ENCODE measurements at regions not wholly inside any gene's neighbourhood (a gene's known extent, or its start where the extent isn't known, plus 50 kb on each side); places are given as distances from the start of the nearest gene placed in this dataset.

GRCh38 chr5:117805058-117805457 lies 1183.3 kb downstream of the DTWD2 start:
- H3K9me3 Mint-ChIP-seq: peaks cover 23% of the 10 kb centered on the region
- no peaks in the 10 kb centered on the region for H3K4me1 Mint-ChIP-seq (ENCODE audit: low read depth)
- H3K27me3 Mint-ChIP-seq (ENCODE audit: low read depth): no peaks in the 10 kb centered on the region
- H3K27ac Mint-ChIP-seq: no peak overlapping the region
- no peaks in the 10 kb centered on the region for H3K36me3 Mint-ChIP-seq (ENCODE audit: low read depth)
- H3K4me3 Mint-ChIP-seq: no peak overlapping the region

- no peaks in the 10 kb centered on the region for H3K36me3 Mint-ChIP-seq (ENCODE audit: low read depth)
- no peaks in the 10 kb centered on the region for H3K4me1 Mint-ChIP-seq (ENCODE audit: low read depth)
- no peak overlapping the region for H3K4me3 Mint-ChIP-seq
- H3K27me3 Mint-ChIP-seq (ENCODE audit: low read depth): no peaks in the 10 kb centered on the region
- peaks cover 18% of the 10 kb centered on the region for H3K9me3 Mint-ChIP-seq
- no peak overlapping the region for H3K27ac Mint-ChIP-seq
Measured at GRCh38 chr5:117803533-117803932, 1184.8 kb downstream of the DTWD2 start.

DNA sequence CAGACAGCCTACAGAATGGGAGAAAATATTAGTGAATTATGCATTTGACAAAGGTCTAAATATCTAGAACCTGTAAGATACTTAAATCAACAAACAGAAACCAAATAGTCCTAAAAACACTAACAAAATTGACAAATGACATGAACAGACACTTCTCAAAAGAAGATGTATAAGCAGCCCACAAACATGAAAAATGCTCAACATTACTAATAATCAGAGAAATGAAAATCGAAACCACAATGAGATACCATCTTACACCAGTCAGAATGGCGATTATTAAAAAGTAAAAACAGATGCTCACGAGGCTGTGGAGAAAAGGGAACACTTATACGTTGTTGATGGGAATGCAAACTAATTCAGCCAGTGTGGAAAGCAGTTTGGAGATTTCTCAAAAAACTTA lies 1186.8 kb downstream of the DTWD2 start:
- no peaks in the 10 kb centered on the region for H3K36me3 Mint-ChIP-seq (ENCODE audit: low read depth)
- no peaks in the 10 kb centered on the region for H3K27me3 Mint-ChIP-seq (ENCODE audit: low read depth)
- no peak overlapping the region for H3K27ac Mint-ChIP-seq
- H3K4me3 Mint-ChIP-seq: no peak overlapping the region
- no peaks in the 10 kb centered on the region for H3K4me1 Mint-ChIP-seq (ENCODE audit: low read depth)
- H3K9me3 Mint-ChIP-seq: peaks cover 16% of the 10 kb centered on the region

DNA sequence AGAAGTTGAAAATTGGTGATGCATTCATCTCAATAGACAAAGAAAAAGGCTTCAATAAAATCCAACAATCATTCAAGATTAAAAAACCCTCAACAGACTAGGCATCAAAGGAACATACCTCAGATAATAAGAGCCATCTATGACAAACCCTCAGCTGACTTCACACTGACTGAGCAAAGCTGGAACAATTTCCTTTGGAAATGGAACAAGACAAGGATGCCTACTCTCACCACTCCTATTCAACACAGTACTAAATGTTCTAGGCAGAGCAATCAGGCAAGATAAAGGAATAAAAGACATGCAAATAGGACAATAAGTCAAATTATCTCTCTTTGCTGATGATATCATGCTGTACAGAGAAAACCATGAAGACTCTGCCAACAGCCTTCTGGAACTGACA lies 1188.1 kb downstream of the DTWD2 start:
- Mint-ChIP-seq H3K36me3 (ENCODE audit: low read depth) (no peaks in the 10 kb centered on the region), H3K27ac (no peak overlapping the region), H3K27me3 (ENCODE audit: low read depth) (no peaks in the 10 kb centered on the region), H3K4me3 (no peak overlapping the region), H3K4me1 (ENCODE audit: low read depth) (no peaks in the 10 kb centered on the region), H3K9me3 (peaks cover 10% of the 10 kb centered on the region)

- H3K4me1 Mint-ChIP-seq (ENCODE audit: low read depth): no peaks in the 10 kb centered on the region
- H3K9me3 Mint-ChIP-seq: peaks cover under 1% of the 10 kb centered on the region
- H3K36me3 Mint-ChIP-seq (ENCODE audit: low read depth): no peaks in the 10 kb centered on the region
- no peak overlapping the region for H3K4me3 Mint-ChIP-seq
- no peak overlapping the region for H3K27ac Mint-ChIP-seq
- H3K27me3 Mint-ChIP-seq (ENCODE audit: low read depth): no peaks in the 10 kb centered on the region
Measured at GRCh38 chr5:117794847-117795246, 1193.5 kb downstream of the DTWD2 start.

DNA sequence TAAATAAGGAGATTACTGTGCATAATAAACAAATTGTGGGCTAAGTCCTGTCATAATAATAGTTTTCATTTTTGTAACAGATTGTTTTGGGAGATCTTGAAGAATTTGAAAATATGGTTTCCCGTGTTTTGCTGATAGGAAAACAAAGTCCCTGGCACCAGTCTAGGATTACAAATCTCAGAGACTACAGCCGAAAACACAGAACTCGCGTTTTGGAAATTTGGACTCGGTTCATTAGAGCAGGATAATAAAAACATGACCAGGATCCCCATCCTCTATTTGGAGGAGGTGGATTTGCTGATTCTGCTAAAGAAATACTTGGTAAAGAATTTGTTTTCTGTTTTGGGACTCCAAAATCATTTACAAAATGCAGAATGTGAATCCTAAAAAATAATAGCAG lies 1194.4 kb downstream of the DTWD2 start:
- Mint-ChIP-seq H3K4me3 (no peak overlapping the region), H3K27me3 (ENCODE audit: low read depth) (no peaks in the 10 kb centered on the region), H3K9me3 (no peaks in the 10 kb centered on the region), H3K27ac (no peak overlapping the region), H3K36me3 (ENCODE audit: low read depth) (no peaks in the 10 kb centered on the region), H3K4me1 (ENCODE audit: low read depth) (no peaks in the 10 kb centered on the region)

GRCh38 chr5:117792476-117792875 lies 1195.9 kb downstream of the DTWD2 start:
- H3K36me3 Mint-ChIP-seq (ENCODE audit: low read depth): no peaks in the 10 kb centered on the region
- H3K9me3 Mint-ChIP-seq: no peaks in the 10 kb centered on the region
- no peaks in the 10 kb centered on the region for H3K27me3 Mint-ChIP-seq (ENCODE audit: low read depth)
- no peak overlapping the region for H3K27ac Mint-ChIP-seq
- H3K4me3 Mint-ChIP-seq: no peak overlapping the region
- H3K4me1 Mint-ChIP-seq (ENCODE audit: low read depth): no peaks in the 10 kb centered on the region

DNA sequence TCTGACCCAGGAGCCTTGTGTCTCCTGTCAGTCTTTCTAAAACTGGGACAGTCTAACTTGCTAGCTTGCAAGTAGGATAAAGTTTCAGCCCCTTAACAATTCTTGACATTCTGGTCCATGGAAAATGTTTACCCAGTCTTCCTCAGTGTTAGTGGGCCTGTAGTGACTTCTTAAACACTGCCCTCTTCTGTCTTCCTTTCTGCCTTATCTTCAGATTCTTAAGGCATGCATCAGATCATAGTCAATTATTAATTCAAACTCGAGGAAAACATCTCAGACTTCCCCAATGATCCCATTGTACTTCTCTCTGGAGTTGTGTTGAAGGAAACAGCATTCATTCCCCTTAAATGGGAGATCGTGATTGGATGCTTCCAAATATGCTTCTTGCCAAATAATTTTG lies 1199.8 kb downstream of the DTWD2 start:
- no peak overlapping the region for H3K27ac Mint-ChIP-seq

GRCh38 chr5:117779171-117779570 lies 1204.5 kb upstream of the SEMA6A start:
- Mint-ChIP-seq H3K36me3 (ENCODE audit: low read depth) (no peaks in the 10 kb centered on the region), H3K4me3 (no peak overlapping the region), H3K9me3 (peaks cover 13% of the 10 kb centered on the region), H3K4me1 (ENCODE audit: low read depth) (no peaks in the 10 kb centered on the region), H3K27me3 (ENCODE audit: low read depth) (no peaks in the 10 kb centered on the region), H3K27ac (no peak overlapping the region)

More for the DNA sequence above, 1199.8 kb downstream of the DTWD2 start:
- Mint-ChIP-seq H3K4me1 (ENCODE audit: low read depth) (no peaks in the 10 kb centered on the region), H3K9me3 (no peaks in the 10 kb centered on the region), H3K36me3 (ENCODE audit: low read depth) (no peaks in the 10 kb centered on the region), H3K4me3 (no peak overlapping the region), H3K27me3 (ENCODE audit: low read depth) (no peaks in the 10 kb centered on the region)

GRCh38 chr5:117776977-117777376 lies 1202.4 kb upstream of the SEMA6A start:
- Mint-ChIP-seq H3K4me1 (ENCODE audit: low read depth) (no peaks in the 10 kb centered on the region), H3K4me3 (no peak overlapping the region), H3K27me3 (ENCODE audit: low read depth) (no peaks in the 10 kb centered on the region), H3K27ac (no peak overlapping the region), H3K36me3 (ENCODE audit: low read depth) (no peaks in the 10 kb centered on the region), H3K9me3 (peaks cover 14% of the 10 kb centered on the region)

- Mint-ChIP-seq H3K4me1 (ENCODE audit: low read depth) (no peaks in the 10 kb centered on the region), H3K4me3 (no peak overlapping the region), H3K27me3 (ENCODE audit: low read depth) (no peaks in the 10 kb centered on the region), H3K27ac (no peak overlapping the region), H3K36me3 (ENCODE audit: low read depth) (no peaks in the 10 kb centered on the region), H3K9me3 (peaks cover 16% of the 10 kb centered on the region)
Measured at GRCh38 chr5:117769877-117770276, 1195.3 kb upstream of the SEMA6A start.

DNA sequence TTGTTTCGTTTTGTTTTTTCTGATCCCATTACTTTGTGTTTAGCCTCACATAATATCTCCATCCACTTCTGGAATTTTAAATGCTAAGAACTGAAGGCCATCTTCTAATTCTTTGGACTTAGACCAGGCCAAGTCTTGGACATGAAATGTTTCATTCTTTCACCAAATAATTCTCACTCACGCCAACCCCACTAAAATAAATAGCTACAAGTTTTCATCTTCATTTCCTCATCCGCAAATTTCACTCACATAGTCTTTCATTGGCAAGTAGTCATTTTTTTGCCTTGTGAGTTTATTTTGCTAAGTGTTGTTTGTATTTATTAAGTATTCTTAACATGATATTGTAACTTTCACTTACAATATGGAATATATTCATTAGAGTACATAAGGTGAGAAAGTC lies 1188.6 kb upstream of the SEMA6A start:
- Mint-ChIP-seq H3K27ac (no peak overlapping the region), H3K9me3 (no peaks in the 10 kb centered on the region), H3K4me3 (no peak overlapping the region), H3K27me3 (ENCODE audit: low read depth) (no peaks in the 10 kb centered on the region), H3K36me3 (ENCODE audit: low read depth) (no peaks in the 10 kb centered on the region), H3K4me1 (ENCODE audit: low read depth) (no peaks in the 10 kb centered on the region)

DNA sequence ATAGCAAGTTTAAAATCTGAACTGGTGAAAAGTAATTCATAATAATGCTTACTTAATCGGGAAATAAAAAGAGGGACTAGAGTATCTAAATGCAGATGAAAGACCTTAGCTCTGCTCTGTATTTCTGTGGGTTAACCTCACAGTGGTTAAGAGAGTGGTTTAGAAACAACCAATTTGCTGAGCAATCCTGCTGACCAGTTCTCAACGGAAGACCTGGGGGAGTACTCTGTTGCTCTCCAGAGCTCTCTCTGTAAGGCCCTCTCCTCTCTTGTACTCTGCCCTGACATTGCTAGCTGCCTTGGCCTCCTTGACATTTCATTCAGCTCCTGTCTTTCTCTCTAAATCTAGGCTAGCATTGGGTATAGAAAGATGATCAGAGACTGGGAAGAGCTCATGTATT lies 1186.6 kb upstream of the SEMA6A start:
- Mint-ChIP-seq H3K4me3 (no peak overlapping the region), H3K27ac (no peak overlapping the region), H3K36me3 (ENCODE audit: low read depth) (no peaks in the 10 kb centered on the region), H3K9me3 (no peaks in the 10 kb centered on the region), H3K27me3 (ENCODE audit: low read depth) (no peaks in the 10 kb centered on the region), H3K4me1 (ENCODE audit: low read depth) (no peaks in the 10 kb centered on the region)

GRCh38 chr5:117759849-117760499 lies 1185.4 kb upstream of the SEMA6A start:
- Mint-ChIP-seq H3K9me3 (no peaks in the 10 kb centered on the region), H3K4me3 (no peak overlapping the region), H3K27me3 (ENCODE audit: low read depth) (no peaks in the 10 kb centered on the region), H3K36me3 (ENCODE audit: low read depth) (no peaks in the 10 kb centered on the region), H3K27ac (no peak overlapping the region), H3K4me1 (ENCODE audit: low read depth) (no peaks in the 10 kb centered on the region)

DNA sequence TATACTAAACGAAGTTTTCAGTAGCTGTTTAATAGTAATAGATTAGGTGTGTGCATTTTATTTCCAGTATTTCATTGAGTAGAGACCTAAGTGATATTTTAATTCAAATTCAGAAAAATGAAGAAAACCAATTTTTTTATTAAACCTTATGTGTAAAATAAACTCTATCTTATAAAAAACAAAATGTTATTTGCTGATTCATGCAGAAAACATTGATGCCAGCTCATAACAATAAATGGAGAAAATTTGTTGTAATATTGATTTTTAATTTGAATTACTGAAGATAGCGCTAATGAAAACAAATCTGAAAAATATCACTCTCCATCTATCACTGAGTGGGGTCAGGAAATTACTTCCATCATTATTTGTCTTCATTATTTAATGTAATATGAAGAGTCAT lies 1177.8 kb upstream of the SEMA6A start:
- H3K27ac Mint-ChIP-seq: no peak overlapping the region
- no peaks in the 10 kb centered on the region for H3K36me3 Mint-ChIP-seq (ENCODE audit: low read depth)
- H3K4me1 Mint-ChIP-seq (ENCODE audit: low read depth): no peaks in the 10 kb centered on the region
- H3K9me3 Mint-ChIP-seq: no peaks in the 10 kb centered on the region
- H3K27me3 Mint-ChIP-seq (ENCODE audit: low read depth): no peaks in the 10 kb centered on the region
- H3K4me3 Mint-ChIP-seq: no peak overlapping the region

DNA sequence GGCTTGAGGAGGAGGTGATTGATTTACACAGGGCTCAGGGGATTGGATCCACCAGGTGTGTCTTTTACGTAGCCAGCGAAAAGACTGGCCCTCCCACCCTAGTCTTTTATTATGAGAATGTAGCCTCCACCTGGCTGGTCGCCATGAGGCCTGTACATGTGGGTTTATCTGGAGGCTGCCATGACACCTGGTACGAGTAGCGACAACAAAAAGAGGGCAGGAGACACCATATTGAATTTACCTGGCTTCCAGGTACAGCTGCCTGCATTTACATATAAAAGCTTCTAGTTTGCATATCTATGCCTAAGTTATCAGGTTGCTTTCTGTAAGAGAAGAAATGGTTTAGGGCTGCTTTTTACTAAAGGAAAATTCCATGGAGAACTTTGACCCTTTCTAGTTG lies 1173.7 kb upstream of the SEMA6A start:
- Mint-ChIP-seq H3K27ac (no peak overlapping the region), H3K27me3 (ENCODE audit: low read depth) (no peaks in the 10 kb centered on the region), H3K4me3 (no peak overlapping the region), H3K9me3 (peaks cover 6% of the 10 kb centered on the region), H3K36me3 (ENCODE audit: low read depth) (no peaks in the 10 kb centered on the region), H3K4me1 (ENCODE audit: low read depth) (no peaks in the 10 kb centered on the region)
